ENCODE measurements at regions not wholly inside any gene's neighbourhood (a gene's known extent, or its start where the extent isn't known, plus 50 kb on each side); places are given as distances from the start of the nearest gene placed in this dataset.
A peak's percentile ranks its signal among the peaks of the same experiment; 100 is the strongest.

DNA sequence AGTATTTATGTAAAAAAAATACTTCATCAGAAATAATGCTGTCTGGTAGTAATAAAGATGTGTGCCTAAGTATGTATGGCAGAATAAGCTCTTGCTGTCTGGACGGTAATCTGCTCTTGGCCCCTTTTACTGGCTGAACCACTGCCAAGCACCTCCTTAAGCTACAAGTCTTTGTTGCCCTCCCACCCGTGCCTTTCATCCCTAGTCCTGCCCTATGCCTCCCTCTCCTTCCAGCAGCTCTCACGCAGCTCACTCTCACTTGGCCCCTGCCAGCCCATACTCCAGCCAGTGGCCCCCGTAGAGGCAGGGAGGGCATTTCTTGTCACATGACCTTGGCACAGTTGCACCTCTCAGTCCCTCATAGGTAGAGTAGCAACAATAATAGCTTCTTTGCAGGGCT, 54.5 kb upstream of the NPAS2 start:
- H3K4me2 ChIP-seq (ENCODE audit: insufficient read depth, low read length) = no peak overlapping the region
- no peaks in the 10 kb centered on the region for H3K36me3 ChIP-seq (ENCODE audit: insufficient read depth, low read length)
- H3K79me2 ChIP-seq (ENCODE audit: insufficient read depth, low read length) = no peaks in the 10 kb centered on the region
- H3K4me3 ChIP-seq (ENCODE audit: insufficient read depth, low read length) = no peak overlapping the region
- DNase-seq (ENCODE audit: insufficient read length, low spot score, missing footprints) = no peak
- H2AFZ ChIP-seq (ENCODE audit: low read length) = no peak overlapping the region
- no peaks in the 10 kb centered on the region for H3K9me3 ChIP-seq (ENCODE audit: low read depth, low read length)
- H4K20me1 ChIP-seq (ENCODE audit: insufficient read depth, low read length) = no peaks in the 10 kb centered on the region
- H3K27ac ChIP-seq (ENCODE audit: low read depth, low read length) = no peak overlapping the region
- peaks cover 19% of the 10 kb centered on the region for H3K4me1 ChIP-seq (ENCODE audit: insufficient read depth, low read length)
- TF ChIP-seq CTCF (IDR thresholded peaks at IDR 0.05; ENCODE audit: extremely low read depth, low read depth, low read length) = no peak
- no peaks in the 10 kb centered on the region for H3K27me3 ChIP-seq (ENCODE audit: insufficient read depth, low read length)

- Histone ChIP-seq H3K27ac (ENCODE audit: low read depth, low read length) (no peak overlapping the region), H3K27me3 (ENCODE audit: insufficient read depth, low read length) (no peaks in the 10 kb centered on the region), H4K20me1 (ENCODE audit: insufficient read depth, low read length) (no peaks in the 10 kb centered on the region), H3K4me1 (ENCODE audit: insufficient read depth, low read length) (peaks cover 19% of the 10 kb centered on the region), H3K9me3 (ENCODE audit: low read depth, low read length) (no peaks in the 10 kb centered on the region), H3K36me3 (ENCODE audit: insufficient read depth, low read length) (no peaks in the 10 kb centered on the region), H2AFZ (ENCODE audit: low read length) (no peak overlapping the region), H3K4me3 (ENCODE audit: insufficient read depth, low read length) (no peak overlapping the region), H3K79me2 (ENCODE audit: insufficient read depth, low read length) (no peaks in the 10 kb centered on the region), H3K4me2 (ENCODE audit: insufficient read depth, low read length) (no peak overlapping the region)
- DNase-seq (ENCODE audit: insufficient read length, low spot score, missing footprints) = no peak
- no peak for TF ChIP-seq CTCF (IDR thresholded peaks at IDR 0.05; ENCODE audit: extremely low read depth, low read depth, low read length)
Observed at GRCh38 chr2:100766256-100766655, 53.7 kb upstream of the NPAS2 start.

DNA sequence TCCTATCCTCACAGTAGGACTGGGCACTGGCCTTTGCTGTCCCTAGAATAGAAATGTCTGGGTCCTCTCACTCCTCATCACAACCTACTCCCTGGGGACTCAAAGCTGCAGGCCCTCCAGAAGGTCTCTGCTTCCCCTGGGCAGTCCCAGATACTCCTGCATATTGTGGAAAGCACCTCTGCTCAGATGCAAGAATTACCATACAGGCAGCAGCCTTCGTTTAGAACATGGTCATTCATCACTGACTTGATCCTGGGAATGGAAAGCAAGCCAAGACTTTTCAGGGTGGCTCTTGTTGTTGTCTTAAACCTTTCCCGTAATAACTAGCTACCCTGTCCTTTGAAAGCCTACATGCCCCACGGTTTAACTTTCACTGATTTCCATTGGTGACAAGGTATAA, 53.1 kb upstream of the NPAS2 start:
- no peak overlapping the region for H2AFZ ChIP-seq (ENCODE audit: low read length)

GRCh38 chr2:100767224-100767653, 52.7 kb upstream of the NPAS2 start:
- Histone ChIP-seq H3K9me3 (ENCODE audit: low read depth, low read length) (no peaks in the 10 kb centered on the region), H3K4me2 (ENCODE audit: insufficient read depth, low read length) (peak overlapping the region; percentile 22), H3K79me2 (ENCODE audit: insufficient read depth, low read length) (no peaks in the 10 kb centered on the region), H3K27ac (ENCODE audit: low read depth, low read length) (peak overlapping the region; percentile 56), H2AFZ (ENCODE audit: low read length) (no peak overlapping the region), H3K4me3 (ENCODE audit: insufficient read depth, low read length) (no peak overlapping the region), H3K27me3 (ENCODE audit: insufficient read depth, low read length) (no peaks in the 10 kb centered on the region), H3K36me3 (ENCODE audit: insufficient read depth, low read length) (no peaks in the 10 kb centered on the region), H4K20me1 (ENCODE audit: insufficient read depth, low read length) (no peaks in the 10 kb centered on the region), H3K4me1 (ENCODE audit: insufficient read depth, low read length) (peaks cover 19% of the 10 kb centered on the region)
- no peak for TF ChIP-seq CTCF (IDR thresholded peaks at IDR 0.05; ENCODE audit: extremely low read depth, low read depth, low read length)
- no peak for DNase-seq (ENCODE audit: insufficient read length, low spot score, missing footprints)

More for the DNA sequence above, 53.1 kb upstream of the NPAS2 start:
- TF ChIP-seq CTCF (IDR thresholded peaks at IDR 0.05; ENCODE audit: extremely low read depth, low read depth, low read length) = no peak
- Histone ChIP-seq H3K9me3 (ENCODE audit: low read depth, low read length) (no peaks in the 10 kb centered on the region), H3K36me3 (ENCODE audit: insufficient read depth, low read length) (no peaks in the 10 kb centered on the region), H3K4me1 (ENCODE audit: insufficient read depth, low read length) (peaks cover 19% of the 10 kb centered on the region), H3K27me3 (ENCODE audit: insufficient read depth, low read length) (no peaks in the 10 kb centered on the region), H3K4me3 (ENCODE audit: insufficient read depth, low read length) (no peak overlapping the region), H3K4me2 (ENCODE audit: insufficient read depth, low read length) (peak overlapping the region; percentile 22), H3K79me2 (ENCODE audit: insufficient read depth, low read length) (no peaks in the 10 kb centered on the region), H4K20me1 (ENCODE audit: insufficient read depth, low read length) (no peaks in the 10 kb centered on the region), H3K27ac (ENCODE audit: low read depth, low read length) (peak overlapping the region; percentile 56)
- DNase-seq (ENCODE audit: insufficient read length, low spot score, missing footprints) = no peak

Data from osteoblast (primary cell).